ENCODE measurements at regions not wholly inside any gene's neighbourhood (a gene's known extent, or its start where the extent isn't known, plus 50 kb on each side); places are given as distances from the start of the nearest gene placed in this dataset.
A peak's percentile ranks its signal among the peaks of the same experiment; 100 is the strongest.
"Not testable (repeated sequence)": the region's sequence is repeated elsewhere in the genome, so short reads cannot be mapped to it uniquely, and the experiment has no call there.

GRCh38 chr7:79749856-79750255 lies 296.4 kb upstream of the MAGI2 start:
- Histone ChIP-seq H3K27ac (no peak overlapping the region), H3K4me2 (peak overlapping the region; percentile 1; the same call in 1 of the 2 replicates), H3K4me1 (replicated peaks; ENCODE audit: insufficient read depth) (no peaks in the 10 kb centered on the region), H3F3A (ENCODE audit: insufficient read depth, low read depth) (no peaks in the 10 kb centered on the region), H3K4me3 (no peak overlapping the region), H2AFZ (0 out of 2 replicates have a peak overlapping the region, but pooled peaks have one; percentile 7), H3K9me2 (ENCODE audit: insufficient read depth) (peaks cover 4% of the 10 kb centered on the region; the same call in 1 of the 2 replicates), H4K20me1 (ENCODE audit: insufficient read depth) (no peaks in the 10 kb centered on the region), H3K27me3 (ENCODE audit: insufficient read depth, low read depth) (no peaks in the 10 kb centered on the region), H3K9me3 (ENCODE audit: insufficient read depth, low read depth) (no peaks in the 10 kb centered on the region), H3K79me2 (ENCODE audit: low read depth) (no peaks in the 10 kb centered on the region), H3K36me3 (ENCODE audit: low read depth) (no peaks in the 10 kb centered on the region)
- POLR2A ChIA-PET (ENCODE audit: unreplicated experiment) = no interaction called here
- DNase-seq = no peak
- BruUV-seq (replicated peaks) = no TSS peak
- intact Hi-C loops (cut with micrococcal nuclease; ENCODE audit: unreplicated experiment) = no loop called here
- CTCF ChIA-PET = no interaction called here
- TF ChIP-seq CTCF (conservative IDR thresholded peaks at IDR 0.05) = no peak
- no peak for TF ChIP-seq EZH2 (IDR thresholded peaks at IDR 0.05; ENCODE audit: low read depth)

- intact Hi-C loops (cut with micrococcal nuclease; ENCODE audit: unreplicated experiment) = loop anchor here (1.0 kb wide), 2 partner anchors 443 to 469 kb away; no protein-coding TSS in a partner anchor
- Histone ChIP-seq H3K27me3 (ENCODE audit: insufficient read depth, low read depth) (no peaks in the 10 kb centered on the region), H3K4me1 (replicated peaks; ENCODE audit: insufficient read depth) (no peaks in the 10 kb centered on the region), H3K9me3 (ENCODE audit: insufficient read depth, low read depth) (no peaks in the 10 kb centered on the region), H3K79me2 (ENCODE audit: low read depth) (no peaks in the 10 kb centered on the region), H2AFZ (peak overlapping the region; percentile 23; the same call in 1 of the 2 replicates), H3K36me3 (ENCODE audit: low read depth) (no peaks in the 10 kb centered on the region), H3F3A (ENCODE audit: insufficient read depth, low read depth) (no peaks in the 10 kb centered on the region), H4K20me1 (ENCODE audit: insufficient read depth) (0 out of 2 replicates have a peak, but pooled peaks cover 2% of the 10 kb centered on the region), H3K4me3 (no peak overlapping the region), H3K27ac (no peak overlapping the region), H3K9me2 (ENCODE audit: insufficient read depth) (peaks cover 4% of the 10 kb centered on the region; the same call in 1 of the 2 replicates), H3K4me2 (no peak overlapping the region)
- POLR2A ChIA-PET (ENCODE audit: unreplicated experiment) = no interaction called here
- no TSS peak for BruUV-seq (replicated peaks)
- TF ChIP-seq EZH2 (IDR thresholded peaks at IDR 0.05; ENCODE audit: low read depth) (no peak), CTCF (conservative IDR thresholded peaks at IDR 0.05) (peak; percentile 66)
- no peak for DNase-seq
- CTCF ChIA-PET = interaction anchor here (0.6 to 0.8 kb wide), 2 partner anchors 259 to 443 kb away, joined by 4 to 7 read pairs; no protein-coding TSS in a partner anchor
Measured at GRCh38 chr7:79741684-79742083, 288.2 kb upstream of the MAGI2 start.

GRCh38 chr7:79740076-79740475 lies 286.6 kb upstream of the MAGI2 start:
- Histone ChIP-seq H3K27ac (no peak overlapping the region), H3K9me3 (ENCODE audit: insufficient read depth, low read depth) (no peaks in the 10 kb centered on the region), H3K4me3 (no peak overlapping the region), H4K20me1 (ENCODE audit: insufficient read depth) (0 out of 2 replicates have a peak, but pooled peaks cover 2% of the 10 kb centered on the region), H3K4me2 (no peak overlapping the region), H3K9me2 (ENCODE audit: insufficient read depth) (no peaks in the 10 kb centered on the region), H3K79me2 (ENCODE audit: low read depth) (no peaks in the 10 kb centered on the region), H3K4me1 (replicated peaks; ENCODE audit: insufficient read depth) (no peaks in the 10 kb centered on the region), H3F3A (ENCODE audit: insufficient read depth, low read depth) (no peaks in the 10 kb centered on the region), H3K36me3 (ENCODE audit: low read depth) (no peaks in the 10 kb centered on the region), H3K27me3 (ENCODE audit: insufficient read depth, low read depth) (no peaks in the 10 kb centered on the region), H2AFZ (no peak overlapping the region)
- DNase-seq = no peak
- TF ChIP-seq CTCF (conservative IDR thresholded peaks at IDR 0.05) = no peak
- TF ChIP-seq EZH2 (IDR thresholded peaks at IDR 0.05; ENCODE audit: low read depth) = no peak
- ChIA-PET POLR2A (ENCODE audit: unreplicated experiment) (no interaction called here), CTCF (no interaction called here)
- intact Hi-C loops (cut with micrococcal nuclease; ENCODE audit: unreplicated experiment) = no loop called here
- BruUV-seq (replicated peaks) = no TSS peak

GRCh38 chr7:79739036-79739709 lies 285.7 kb upstream of the MAGI2 start:
- DNase-seq; BruUV-seq (replicated peaks); H3K9me2 ChIP-seq (ENCODE audit: insufficient read depth); H3F3A ChIP-seq (ENCODE audit: insufficient read depth, low read depth); H3K79me2 ChIP-seq (ENCODE audit: low read depth); H3K27ac ChIP-seq; H3K9me3 ChIP-seq (ENCODE audit: insufficient read depth, low read depth); H3K4me3 ChIP-seq; H3K4me2 ChIP-seq; H2AFZ ChIP-seq; intact Hi-C loops (cut with micrococcal nuclease; ENCODE audit: unreplicated experiment); H3K27me3 ChIP-seq (ENCODE audit: insufficient read depth, low read depth); POLR2A ChIA-PET (ENCODE audit: unreplicated experiment); H4K20me1 ChIP-seq (ENCODE audit: insufficient read depth); H3K4me1 ChIP-seq (replicated peaks; ENCODE audit: insufficient read depth); H3K36me3 ChIP-seq (ENCODE audit: low read depth): not testable (repeated sequence)
- CTCF ChIA-PET = interaction anchor here (0.6 kb wide), 1 partner anchor 468 kb away, joined by 3 read pairs; no protein-coding TSS in a partner anchor
